Skeletal muscle tissue (tissue), 3 donors: ENCODE measurements at regions not wholly inside any gene's neighbourhood (a gene's known extent, or its start where the extent isn't known, plus 50 kb on each side); places are given as distances from the start of the nearest gene placed in this dataset.

Experiments
- H3K27ac ChIP-seq: one replicate; pipeline ENCODE4 v1.7.0; 2013; ENCODE audit warnings: mild to moderate bottlenecking, low read depth, low read length, inconsistent platforms
- H3K27me3 ChIP-seq, 3 donors: one replicate each; pipeline ENCODE4 v1.7.0; 2013; ENCODE audit warnings: low read length in 3 of 3; ENCODE audit not compliant: control insufficient read depth in 3 of 3, insufficient read depth in 3 of 3
- H3K36me3 ChIP-seq, 3 donors: one replicate each; pipeline ENCODE4 v1.7.0; 2013; ENCODE audit warnings: low read length in 3 of 3; ENCODE audit not compliant: control insufficient read depth in 3 of 3, insufficient read depth in 3 of 3
- H3K4me1 ChIP-seq, 3 donors: one replicate each; pipeline ENCODE4 v1.7.0; 2013; ENCODE audit warnings: low read length in 3 of 3, mild to moderate bottlenecking in 3 of 3; ENCODE audit not compliant: control insufficient read depth in 3 of 3, insufficient read depth in 3 of 3
- H3K4me3 ChIP-seq, 3 donors: one replicate each; pipeline ENCODE4 v1.7.0; 2013; ENCODE audit warnings: low read length in 3 of 3
- H3K9ac ChIP-seq, 3 donors: one replicate each; pipeline ENCODE4 v1.7.0; 2013; ENCODE audit warnings: low read length in 3 of 3, mild to moderate bottlenecking in 3 of 3, moderate library complexity in 2 of 3, low read depth in 1 of 3
- H3K9me3 ChIP-seq, 3 donors: one replicate each; pipeline ENCODE4 v1.7.0; 2013; ENCODE audit warnings: low read length in 3 of 3; ENCODE audit not compliant: control insufficient read depth in 3 of 3
- donor health status: Osteomylitis.

DNA sequence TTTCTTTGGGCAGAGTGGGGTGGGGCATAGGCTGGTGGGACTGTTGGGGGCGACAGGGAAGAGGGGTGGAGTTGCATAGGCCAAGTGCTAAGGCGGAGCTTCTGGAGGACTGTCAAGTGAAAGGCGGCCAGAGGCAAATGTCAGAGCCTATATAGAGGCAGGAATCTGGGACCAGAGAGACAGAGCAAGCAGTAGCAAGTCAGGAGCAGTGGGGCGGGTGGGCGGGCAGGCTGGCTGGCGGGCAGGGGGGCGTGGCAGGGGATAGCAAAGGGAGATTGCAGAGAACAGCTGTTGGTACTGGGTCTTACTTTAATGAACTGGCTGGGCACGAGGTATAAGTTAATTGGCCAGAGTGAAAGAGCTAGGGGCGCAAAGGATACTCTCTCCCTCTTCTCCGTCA, 89.8 kb downstream of the RTL9 start:
- Histone ChIP-seq H3K9ac (no peak overlapping the region), H3K36me3 (no peaks in the 10 kb centered on the region), H3K4me3 (no peak overlapping the region), H3K27me3 (peaks cover 0 to 24% (median 0%) of the 10 kb centered on the region in 3 donors), H3K9me3 (no peaks in the 10 kb centered on the region), H3K4me1 (no peaks in the 10 kb centered on the region), H3K27ac (no peak overlapping the region)

DNA sequence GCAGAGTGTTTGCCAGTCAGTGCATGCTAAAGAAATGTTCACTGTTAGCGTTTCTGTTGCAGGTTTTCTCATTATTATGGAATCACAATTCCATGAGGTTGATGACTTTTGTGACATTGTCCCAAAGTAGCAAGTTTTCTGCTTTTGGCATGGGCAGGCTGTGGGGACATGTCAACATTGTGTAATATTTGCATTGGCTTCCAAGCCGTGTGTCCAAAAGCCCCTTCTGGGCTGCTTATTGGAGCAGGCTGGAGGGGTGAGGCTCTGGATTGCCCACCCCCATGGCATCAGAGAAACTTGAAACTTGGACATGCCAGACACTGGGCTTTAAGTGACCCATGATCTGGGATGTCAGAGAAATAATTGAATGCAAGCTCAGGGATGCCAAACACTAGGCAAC, 90.7 kb downstream of the RTL9 start:
- H3K4me1 ChIP-seq: no peaks in the 10 kb centered on the region
- no peaks in the 10 kb centered on the region for H3K9me3 ChIP-seq
- H3K4me3 ChIP-seq: no peak overlapping the region
- H3K9ac ChIP-seq: no peak overlapping the region
- no peaks in the 10 kb centered on the region for H3K36me3 ChIP-seq
- H3K27ac ChIP-seq: no peak overlapping the region
- peaks cover 0 to 19% (median 0%) of the 10 kb centered on the region in 3 donors for H3K27me3 ChIP-seq

GRCh38 chrX:110450050-110450449, 91.4 kb downstream of the RTL9 start:
- Histone ChIP-seq H3K9me3 (no peaks in the 10 kb centered on the region), H3K27ac (no peak overlapping the region), H3K9ac (no peak overlapping the region), H3K4me3 (no peak overlapping the region), H3K4me1 (no peaks in the 10 kb centered on the region), H3K36me3 (no peaks in the 10 kb centered on the region), H3K27me3 (peaks cover 0 to 24% (median 0%) of the 10 kb centered on the region in 3 donors)

- no peak overlapping the region for H3K9ac ChIP-seq
- no peaks in the 10 kb centered on the region for H3K4me1 ChIP-seq
- no peaks in the 10 kb centered on the region for H3K36me3 ChIP-seq
- H3K27me3 ChIP-seq: peaks cover 0 to 18% (median 0%) of the 10 kb centered on the region in 3 donors
- H3K27ac ChIP-seq: no peak overlapping the region
- no peaks in the 10 kb centered on the region for H3K9me3 ChIP-seq
- H3K4me3 ChIP-seq: no peak overlapping the region
These were observed 95.7 kb downstream of the RTL9 start for GRCh38 chrX:110454336-110454735.

- Histone ChIP-seq H3K9me3 (no peaks in the 10 kb centered on the region), H3K27ac (no peak overlapping the region), H3K9ac (no peak overlapping the region)
These were observed 104.3 kb downstream of the RTL9 start for GRCh38 chrX:110462957-110463356.

GRCh38 chrX:110466790-110467189, 108.1 kb downstream of the RTL9 start:
- Histone ChIP-seq H3K27ac (no peak overlapping the region), H3K27me3 (no peaks in the 10 kb centered on the region), H3K36me3 (no peaks in the 10 kb centered on the region), H3K4me1 (no peaks in the 10 kb centered on the region), H3K9me3 (no peaks in the 10 kb centered on the region), H3K9ac (no peak overlapping the region), H3K4me3 (no peak overlapping the region)

More at GRCh38 chrX:110462957-110463356, 104.3 kb downstream of the RTL9 start:
- no peaks in the 10 kb centered on the region for H3K4me1 ChIP-seq
- no peaks in the 10 kb centered on the region for H3K36me3 ChIP-seq
- H3K4me3 ChIP-seq: no peak overlapping the region
- peaks cover 0 to 2% (median 0%) of the 10 kb centered on the region in 3 donors for H3K27me3 ChIP-seq

GRCh38 chrX:110472265-110472664, 113.6 kb downstream of the RTL9 start:
- Histone ChIP-seq H3K9ac (no peak overlapping the region), H3K4me1 (no peaks in the 10 kb centered on the region), H3K36me3 (no peaks in the 10 kb centered on the region), H3K27ac (no peak overlapping the region), H3K4me3 (no peak overlapping the region), H3K9me3 (no peaks in the 10 kb centered on the region), H3K27me3 (no peaks in the 10 kb centered on the region)

- H3K27ac ChIP-seq: no peak overlapping the region
- H3K9me3 ChIP-seq: no peaks in the 10 kb centered on the region
- no peak overlapping the region for H3K9ac ChIP-seq
- H3K4me3 ChIP-seq: no peak overlapping the region
- H3K27me3 ChIP-seq: no peaks in the 10 kb centered on the region
- no peaks in the 10 kb centered on the region for H3K4me1 ChIP-seq
- no peaks in the 10 kb centered on the region for H3K36me3 ChIP-seq
These were observed 119.1 kb downstream of the RTL9 start for GRCh38 chrX:110477593-110478228.

GRCh38 chrX:110491846-110492620, 133.4 kb downstream of the RTL9 start:
- H3K4me3 ChIP-seq: no peak overlapping the region
- H3K27me3 ChIP-seq: no peaks in the 10 kb centered on the region
- no peak overlapping the region for H3K27ac ChIP-seq
- H3K4me1 ChIP-seq: no peaks in the 10 kb centered on the region
- H3K9ac ChIP-seq: no peak overlapping the region
- no peaks in the 10 kb centered on the region for H3K36me3 ChIP-seq
- H3K9me3 ChIP-seq: no peaks in the 10 kb centered on the region

- H3K4me1 ChIP-seq: no peaks in the 10 kb centered on the region
- no peak overlapping the region for H3K4me3 ChIP-seq
- H3K27ac ChIP-seq: no peak overlapping the region
- H3K27me3 ChIP-seq: no peaks in the 10 kb centered on the region
- H3K36me3 ChIP-seq: no peaks in the 10 kb centered on the region
- no peak overlapping the region for H3K9ac ChIP-seq
- H3K9me3 ChIP-seq: no peaks in the 10 kb centered on the region
These were observed 146.3 kb downstream of the RTL9 start for GRCh38 chrX:110504947-110505346.
